H1 (cell line): ENCODE measurements at regions not wholly inside any gene's neighbourhood (a gene's known extent, or its start where the extent isn't known, plus 50 kb on each side); places are given as distances from the start of the nearest gene placed in this dataset.

Source experiments
- CTCF ChIA-PET: fragments of 300-600 bp; sonication (Branson Sonifier 250); formaldehyde crosslinking; loops from one replicate; lab custom pipeline; 2021; ENCODE audit not compliant: partially characterized antibody; lab: Charles Lee
- POLR2A ChIA-PET: fragments of 300-600 bp; sonication (Branson Sonifier 250); formaldehyde crosslinking; loops from one replicate; lab custom pipeline; 2021; ENCODE audit warnings: inconsistent platforms; ENCODE audit not compliant: partially characterized antibody; lab: Charles Lee
- DNase-seq, 2 experiments: peaks; one replicate each; pipeline versions ENCODE4 v3.0.0 to v3.0.0-alpha.2; 2010 to 2022; ENCODE audit warnings: low spot score in 2 of 2, low read depth in 1 of 2, mixed read lengths in 1 of 2
- FAIRE-seq: peaks from 2 replicates; lab custom pipeline; 2011; peaks lifted over from hg19 to GRCh38; lab: Jason Lieb, UNC
- H2AFZ ChIP-seq: 2 replicates; pipeline ENCODE4 v1.8.1; 2012; ENCODE audit warnings: low read length, inconsistent platforms
- H2AK5ac ChIP-seq: 2 replicates; pipeline ENCODE4 v1.6.1; 2013; ENCODE audit warnings: low read depth, low read length
- H2BK120ac ChIP-seq: replicated peaks from 2 replicates; pipeline ENCODE3; 2013; ENCODE audit warnings: low read depth, low read length, inconsistent platforms
- H2BK12ac ChIP-seq: 2 replicates; pipeline ENCODE4 v1.6.1; 2013; ENCODE audit warnings: low read depth, low read length
- H2BK15ac ChIP-seq: 2 replicates; pipeline ENCODE4 v1.6.1; 2013; ENCODE audit warnings: low read length
- H2BK20ac ChIP-seq: 2 replicates; pipeline ENCODE4 v1.6.1; 2013; ENCODE audit warnings: low read length
- H2BK5ac ChIP-seq: 2 replicates; pipeline ENCODE4 v1.6.1; 2013; ENCODE audit warnings: low read depth, low read length
- H3K14ac ChIP-seq: 2 replicates; pipeline ENCODE4 v1.6.1; 2013; ENCODE audit warnings: inconsistent platforms; ENCODE audit not compliant: insufficient read length
- H3K18ac ChIP-seq: 2 replicates; pipeline ENCODE4 v1.6.1; 2013; ENCODE audit warnings: low read length; ENCODE audit errors: extremely low read depth
- H3K23ac ChIP-seq: 2 replicates; pipeline ENCODE4 v1.6.1; 2013; ENCODE audit warnings: inconsistent platforms; ENCODE audit not compliant: insufficient read length
- H3K23me2 ChIP-seq: 2 replicates; pipeline ENCODE4 v1.6.1; 2013; ENCODE audit warnings: low read depth, low read length
- H3K27ac ChIP-seq: 2 replicates; pipeline ENCODE4 v1.6.1; 2011; ENCODE audit warnings: low read depth, low read length, inconsistent platforms
- H3K27me3 ChIP-seq, 4 experiments: replicated peaks in 1 of 4; 1 replicate in 1 of 4; 2 replicates in 3 of 4; pipeline versions ENCODE4 v1.6.1 to v1.8.1; 2011 to 2013; ENCODE audit warnings: low read length in 3 of 4, mild to moderate bottlenecking in 3 of 4, inconsistent platforms in 2 of 4, mixed read lengths in 2 of 4, moderate library complexity in 1 of 4; ENCODE audit not compliant: control insufficient read depth in 3 of 4, insufficient read depth in 3 of 4; ENCODE audit errors: extremely low read depth in 1 of 4
- H3K36me3 ChIP-seq, 4 experiments: 2 replicates each; pipeline versions ENCODE4 v1.6.1 to v1.8.1; 2011 to 2013; ENCODE audit warnings: mild to moderate bottlenecking in 4 of 4, low read length in 3 of 4, moderate library complexity in 2 of 4, control low read depth in 1 of 4, inconsistent platforms in 1 of 4; ENCODE audit not compliant: insufficient read depth in 4 of 4, control insufficient read depth in 2 of 4
- H3K4ac ChIP-seq: replicated peaks from 2 replicates; pipeline ENCODE3; 2013; ENCODE audit warnings: low read length, low read depth, mixed read lengths, inconsistent platforms; ENCODE audit not compliant: insufficient read length
- H3K4me1 ChIP-seq, 4 experiments: replicated peaks in 1 of 4; 1 replicate in 1 of 4; 2 replicates in 3 of 4; pipeline versions ENCODE4 v1.6.1 to v1.8.1; 2011 to 2013; ENCODE audit warnings: low read length in 3 of 4, inconsistent platforms in 2 of 4, mixed read lengths in 1 of 4; ENCODE audit not compliant: insufficient read depth in 4 of 4, control insufficient read depth in 3 of 4
- H3K4me2 ChIP-seq, 2 experiments: 2 replicates each; pipeline versions ENCODE4 v1.6.1 to v1.8.1; 2011 to 2013; ENCODE audit warnings: low read depth in 2 of 2, low read length in 2 of 2, control low read depth in 1 of 2, inconsistent platforms in 1 of 2, mild to moderate bottlenecking in 1 of 2; ENCODE audit not compliant: insufficient read depth in 1 of 2
- H3K4me3 ChIP-seq, 4 experiments: fragments of 200-600, 300-600 bp in 1 of 4; sonication (generic), shearing (Covaris generic), sonication (Bioruptor Twin) in 1 of 4; 2 replicates each; pipeline versions ENCODE4 v1.5.1 to v1.8.1; 2011 to 2016; ENCODE audit warnings: low read length in 4 of 4, low read depth in 3 of 4, control low read depth in 2 of 4, inconsistent platforms in 2 of 4, mild to moderate bottlenecking in 2 of 4, mixed read lengths in 1 of 4, moderate library complexity in 1 of 4; ENCODE audit not compliant: insufficient read depth in 2 of 4; ENCODE audit errors: extremely low read depth in 1 of 4
- H3K56ac ChIP-seq: replicated peaks from 2 replicates; pipeline ENCODE3; 2013; ENCODE audit warnings: low read depth, mild to moderate bottlenecking, mixed read lengths, low read length, inconsistent platforms; ENCODE audit not compliant: insufficient read length
- H3K79me1 ChIP-seq: 2 replicates; pipeline ENCODE4 v1.6.1; 2013; ENCODE audit warnings: low read depth, low read length, control low read depth
- H3K79me2 ChIP-seq, 2 experiments: 2 replicates each; pipeline versions ENCODE4 v1.6.1 to v1.8.1; 2012 to 2013; ENCODE audit warnings: low read length in 2 of 2, mild to moderate bottlenecking in 2 of 2, inconsistent platforms in 1 of 2; ENCODE audit not compliant: insufficient read depth in 2 of 2, control insufficient read depth in 1 of 2
- H3K9ac ChIP-seq, 4 experiments: replicated peaks in 1 of 4; 1 replicate in 1 of 4; 2 replicates in 3 of 4; pipeline versions ENCODE4 v1.6.1 to v1.8.1; 2011 to 2013; ENCODE audit warnings: low read depth in 3 of 4, low read length in 3 of 4, control low read depth in 2 of 4, mild to moderate bottlenecking in 2 of 4, moderate library complexity in 2 of 4, inconsistent platforms in 1 of 4; ENCODE audit errors: extremely low read depth in 1 of 4
- H3K9me3 ChIP-seq, 2 experiments: 2 replicates each; pipeline versions ENCODE4 v1.6.1 to v1.8.1; 2012 to 2013; ENCODE audit warnings: mild to moderate bottlenecking in 2 of 2, moderate library complexity in 2 of 2, control low read depth in 1 of 2, inconsistent platforms in 1 of 2, low read depth in 1 of 2, low read length in 1 of 2, mixed read lengths in 1 of 2; ENCODE audit not compliant: insufficient read depth in 2 of 2
- H4K20me1 ChIP-seq, 2 experiments: replicated peaks in 1 of 2; 2 replicates each; pipeline versions ENCODE3 to v1.8.1; 2011 to 2013; ENCODE audit warnings: inconsistent platforms in 2 of 2, low read length in 2 of 2, mild to moderate bottlenecking in 1 of 2; ENCODE audit not compliant: insufficient read depth in 2 of 2, control insufficient read depth in 1 of 2
- H4K5ac ChIP-seq: 2 replicates; pipeline ENCODE4 v1.6.1; 2013; ENCODE audit warnings: low read length, low read depth, mixed read lengths, inconsistent platforms; ENCODE audit not compliant: insufficient read length
- H4K8ac ChIP-seq: 2 replicates; pipeline ENCODE4 v1.8.0; 2013; ENCODE audit warnings: mild to moderate bottlenecking, moderate library complexity, low read length, inconsistent platforms; ENCODE audit not compliant: insufficient read depth; ENCODE audit errors: extremely low read depth
- H4K91ac ChIP-seq: replicated peaks from 2 replicates; pipeline ENCODE3; 2013; ENCODE audit warnings: low read length, mixed read lengths, inconsistent platforms; ENCODE audit not compliant: insufficient read length
- CBX5 ChIP-seq: fragments of 300-800, 300-1000 bp; sonication (generic); IDR thresholded peaks from 2 replicates; pipeline ENCODE4 v1.7.1; 2016; ENCODE audit warnings: antibody characterized with exemption, low read length, low read depth
- KDM4A ChIP-seq: IDR thresholded peaks from one replicate; pipeline ENCODE4 v1.7.1; 2012; ENCODE audit warnings: low read depth, mild to moderate bottlenecking, moderate library complexity, low read length, inconsistent platforms; ENCODE audit not compliant: severe bottlenecking
- POLR2AphosphoS5 ChIP-seq: IDR thresholded peaks from 2 replicates; pipeline ENCODE4 v1.6.1; 2011; ENCODE audit warnings: low read depth, low read length
- RAD21 ChIP-seq, 2 experiments: IDR thresholded peaks in 1 of 2; conservative IDR thresholded peaks in 1 of 2; 2 replicates each; pipeline ENCODE4 v1.6.1; 2011; ENCODE audit warnings: low read depth in 2 of 2, low read length in 2 of 2, improper control_type of control experiment in 1 of 2, inconsistent platforms in 1 of 2, mild to moderate bottlenecking in 1 of 2, moderate library complexity in 1 of 2
- SIN3A ChIP-seq, 2 experiments: IDR thresholded peaks in 1 of 2; conservative IDR thresholded peaks in 1 of 2; 2 replicates each; pipeline ENCODE4 v1.6.1; 2011 to 2012; ENCODE audit warnings: low read length in 2 of 2, improper control_type of control experiment in 1 of 2, low read depth in 1 of 2, mild to moderate bottlenecking in 1 of 2
- TAF1 ChIP-seq: IDR thresholded peaks from 2 replicates; pipeline ENCODE4 v1.6.1; 2011; ENCODE audit warnings: mild to moderate bottlenecking, low read depth, low read length
- WGBS, 2 experiments: shearing (Covaris generic) in 1 of 2; methylation state at CpG; one replicate each; pipeline versions ENCODE4 v1.1.6 to v1.1.7; 2013 to 2015; ENCODE audit warnings: low lambda C conversion rate in 2 of 2, mixed read lengths in 2 of 2, inconsistent platforms in 1 of 2, low coverage in 1 of 2, missing lambda C conversion rate in 1 of 2; ENCODE audit not compliant: insufficient replicate concordance in 2 of 2, insufficient coverage in 1 of 2, insufficient read length in 1 of 2; ENCODE audit errors: extremely low coverage in 1 of 2, missing lambda C conversion rate in 1 of 2; 5-methylcytosine and 5-hydroxymethylcytosine counted together

GRCh38 chr16:61296305-61296704, 739.9 kb downstream of the CDH8 start:
- no peak overlapping the region for H3K18ac ChIP-seq
- FAIRE-seq (no peak), DNase-seq (no peak)
- no peak for TF ChIP-seq POLR2AphosphoS5
- no peak for TF ChIP-seq RAD21 (IDR thresholded peaks at IDR 0.05 in 1 of 2, conservative IDR thresholded peaks at IDR 0.05 in 1 of 2; ENCODE audit: low read depth in 2 of 2, low read length in 2 of 2)
- TF ChIP-seq SIN3A (conservative IDR thresholded peaks at IDR 0.05 in 1 of 2, IDR thresholded peaks at IDR 0.05 in 1 of 2; ENCODE audit: low read depth in 1 of 2, low read length in 2 of 2): no peak
- no peak for TF ChIP-seq CBX5
- TF ChIP-seq KDM4A: no peak
- TF ChIP-seq TAF1: no peak
- no peaks in the 10 kb centered on the region for H4K20me1 ChIP-seq
- H2AFZ ChIP-seq: no peak overlapping the region; the same call in 1 of the 2 replicates
- no peak overlapping the region; the same call in 1 of the 2 replicates for H2BK15ac ChIP-seq
- no peak overlapping the region for H3K27ac ChIP-seq
- no peak overlapping the region for H2AK5ac ChIP-seq
- no peaks in the 10 kb centered on the region for H3K36me3 ChIP-seq
- no peaks in the 10 kb centered on the region for H3K79me2 ChIP-seq
- H3K56ac ChIP-seq: no peak overlapping the region
- peak overlapping the region; percentile 60; the same call in 1 of the 2 replicates for H2BK12ac ChIP-seq
- H4K91ac ChIP-seq: no peak overlapping the region
- H4K5ac ChIP-seq: no peak overlapping the region
- H3K9ac ChIP-seq: no peak overlapping the region
- H3K4me2 ChIP-seq: no peak overlapping the region
- H2BK120ac ChIP-seq: no peak overlapping the region
- H3K9me3 ChIP-seq: no peaks in the 10 kb centered on the region
- no peak overlapping the region for H2BK20ac ChIP-seq
- no peaks in the 10 kb centered on the region for H3K27me3 ChIP-seq
- no peak overlapping the region for H3K4ac ChIP-seq
- no peak overlapping the region; the same call in 1 of the 2 replicates for H2BK5ac ChIP-seq
- WGBS, 2 experiments: 91% methylated on average over 7 of the region's 7 CpGs; no CpG with 5 or more reads in 1 of the 2 experiments
- H3K23me2 ChIP-seq: no peaks in the 10 kb centered on the region
- CTCF ChIA-PET: no interaction called here
- H4K8ac ChIP-seq: no peak overlapping the region
- H3K4me1 ChIP-seq: peaks cover 0 to 11% (median 1%) of the 10 kb centered on the region in 4 experiments; a peak in 2 of 7 replicates
- H3K79me1 ChIP-seq: no peaks in the 10 kb centered on the region
- POLR2A ChIA-PET: no interaction called here
- H3K14ac ChIP-seq: no peak overlapping the region
- no peak overlapping the region for H3K4me3 ChIP-seq
- no peak overlapping the region for H3K23ac ChIP-seq
